ENCODE measurements at regions not wholly inside any gene's neighbourhood (a gene's known extent, or its start where the extent isn't known, plus 50 kb on each side); places are given as distances from the start of the nearest gene placed in this dataset.
A peak's percentile ranks its signal among the peaks of the same experiment; 100 is the strongest.

- intact Hi-C loops (cut with DNase I, micrococcal nuclease) = no loop called here
These were observed 124.6 kb upstream of the SLC10A2 start for GRCh38 chr13:103190841-103191240.

GRCh38 chr13:103188713-103189326 is 122.6 kb upstream of the SLC10A2 start:
- intact Hi-C loops (cut with DNase I, micrococcal nuclease) = no loop called here
- DNase-seq (no peak), ATAC-seq (no peak)
- Histone ChIP-seq H3K4me1 (ENCODE audit: low read depth) (no peaks in the 10 kb centered on the region), H3K4me3 (no peak overlapping the region), H3K36me3 (ENCODE audit: low read depth) (no peaks in the 10 kb centered on the region), H3K9me3 (no peaks in the 10 kb centered on the region)
- no peak for TF ChIP-seq CTCF (IDR thresholded peaks at IDR 0.05)

More at GRCh38 chr13:103190841-103191240, 124.6 kb upstream of the SLC10A2 start:
- H3K4me1 ChIP-seq (ENCODE audit: low read depth) = no peaks in the 10 kb centered on the region
- DNase-seq (no peak), ATAC-seq (no peak)
- no peaks in the 10 kb centered on the region for H3K36me3 ChIP-seq (ENCODE audit: low read depth)
- TF ChIP-seq CTCF (IDR thresholded peaks at IDR 0.05) = no peak
- no peak overlapping the region for H3K4me3 ChIP-seq
- H3K9me3 ChIP-seq = no peaks in the 10 kb centered on the region

- ATAC-seq = no peak
- Histone ChIP-seq H3K9me3 (no peaks in the 10 kb centered on the region), H3K36me3 (ENCODE audit: low read depth) (no peaks in the 10 kb centered on the region), H3K4me3 (no peak overlapping the region), H3K4me1 (ENCODE audit: low read depth) (no peaks in the 10 kb centered on the region)
- DNase-seq = peak in 1 of 3 donors; percentile 2
- no peak for TF ChIP-seq CTCF (IDR thresholded peaks at IDR 0.05)
- intact Hi-C loops (cut with DNase I, micrococcal nuclease) = no loop called here
These were observed 121.5 kb upstream of the SLC10A2 start for GRCh38 chr13:103187721-103188156.

GRCh38 chr13:103184413-103184812 is 118.2 kb upstream of the SLC10A2 start:
- H3K4me3 ChIP-seq = no peak overlapping the region
- intact Hi-C loops (cut with DNase I, micrococcal nuclease) = no loop called here
- H3K9me3 ChIP-seq = no peaks in the 10 kb centered on the region
- no peak for TF ChIP-seq CTCF (IDR thresholded peaks at IDR 0.05)
- no peak for DNase-seq
- H3K36me3 ChIP-seq (ENCODE audit: low read depth) = no peaks in the 10 kb centered on the region
- ATAC-seq = no peak
- H3K4me1 ChIP-seq (ENCODE audit: low read depth) = no peaks in the 10 kb centered on the region

GRCh38 chr13:103178986-103179943 is 113.0 kb upstream of the SLC10A2 start:
- Histone ChIP-seq H3K9me3 (no peaks in the 10 kb centered on the region), H3K36me3 (ENCODE audit: low read depth) (no peaks in the 10 kb centered on the region), H3K4me1 (ENCODE audit: low read depth) (no peaks in the 10 kb centered on the region), H3K4me3 (no peak overlapping the region)
- TF ChIP-seq CTCF (IDR thresholded peaks at IDR 0.05) = no peak
- intact Hi-C loops (cut with DNase I, micrococcal nuclease) = no loop called here
- no peak for DNase-seq
- no peak for ATAC-seq
